GM13977 (cell line): ENCODE measurements at regions not wholly inside any gene's neighbourhood (a gene's known extent, or its start where the extent isn't known, plus 50 kb on each side); places are given as distances from the start of the nearest gene placed in this dataset.

Source experiments
- DNase-seq: peaks from one replicate; pipeline ENCODE4 v3.0.0; 2012; ENCODE audit warnings: low spot score
- in situ Hi-C: fragments of 300-500 bp; cut with MboI; formaldehyde crosslinking; loops from one replicate; pipeline ENCODE4 v1.12.0; 2022; ENCODE audit warnings: low sequenced_read_pairs, low pct_unique_long_range_greater_than_20kb, mixed read lengths, inconsistent platforms; ENCODE audit not compliant: unreplicated experiment
- TF ChIP-seq, protein P1 (sequence below): IDR thresholded peaks from 2 replicates; pipeline ENCODE4 v1.5.1; 2012; ENCODE audit warnings: mild to moderate bottlenecking, control low read depth; ENCODE audit not compliant: insufficient read depth; ENCODE audit errors: extremely low read depth, missing control alignments

DNA sequence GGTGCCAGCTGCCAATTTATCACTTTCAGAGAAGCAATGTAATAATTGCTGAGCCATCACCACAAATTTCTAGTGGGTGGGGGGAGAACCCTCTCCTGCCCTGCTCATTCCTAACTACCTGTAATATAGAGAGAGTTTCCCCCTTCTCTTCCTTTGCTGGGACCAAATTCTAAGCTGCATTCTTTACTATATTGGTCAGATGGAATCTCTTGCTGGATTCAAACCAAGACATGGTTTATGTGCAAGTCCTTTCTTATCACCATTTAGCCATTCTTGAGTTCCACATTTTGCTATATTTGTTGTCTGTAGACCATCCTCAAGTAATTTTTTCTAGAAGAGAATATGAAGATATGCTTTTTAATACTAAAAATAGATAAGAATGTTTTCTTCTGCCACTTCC is 452.1 kb downstream of the MN1 start:
- TF ChIP-seq, protein P1, sequence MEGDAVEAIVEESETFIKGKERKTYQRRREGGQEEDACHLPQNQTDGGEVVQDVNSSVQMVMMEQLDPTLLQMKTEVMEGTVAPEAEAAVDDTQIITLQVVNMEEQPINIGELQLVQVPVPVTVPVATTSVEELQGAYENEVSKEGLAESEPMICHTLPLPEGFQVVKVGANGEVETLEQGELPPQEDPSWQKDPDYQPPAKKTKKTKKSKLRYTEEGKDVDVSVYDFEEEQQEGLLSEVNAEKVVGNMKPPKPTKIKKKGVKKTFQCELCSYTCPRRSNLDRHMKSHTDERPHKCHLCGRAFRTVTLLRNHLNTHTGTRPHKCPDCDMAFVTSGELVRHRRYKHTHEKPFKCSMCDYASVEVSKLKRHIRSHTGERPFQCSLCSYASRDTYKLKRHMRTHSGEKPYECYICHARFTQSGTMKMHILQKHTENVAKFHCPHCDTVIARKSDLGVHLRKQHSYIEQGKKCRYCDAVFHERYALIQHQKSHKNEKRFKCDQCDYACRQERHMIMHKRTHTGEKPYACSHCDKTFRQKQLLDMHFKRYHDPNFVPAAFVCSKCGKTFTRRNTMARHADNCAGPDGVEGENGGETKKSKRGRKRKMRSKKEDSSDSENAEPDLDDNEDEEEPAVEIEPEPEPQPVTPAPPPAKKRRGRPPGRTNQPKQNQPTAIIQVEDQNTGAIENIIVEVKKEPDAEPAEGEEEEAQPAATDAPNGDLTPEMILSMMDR: no peak
- no peak for DNase-seq
- in situ Hi-C loops: no loop called here

DNA sequence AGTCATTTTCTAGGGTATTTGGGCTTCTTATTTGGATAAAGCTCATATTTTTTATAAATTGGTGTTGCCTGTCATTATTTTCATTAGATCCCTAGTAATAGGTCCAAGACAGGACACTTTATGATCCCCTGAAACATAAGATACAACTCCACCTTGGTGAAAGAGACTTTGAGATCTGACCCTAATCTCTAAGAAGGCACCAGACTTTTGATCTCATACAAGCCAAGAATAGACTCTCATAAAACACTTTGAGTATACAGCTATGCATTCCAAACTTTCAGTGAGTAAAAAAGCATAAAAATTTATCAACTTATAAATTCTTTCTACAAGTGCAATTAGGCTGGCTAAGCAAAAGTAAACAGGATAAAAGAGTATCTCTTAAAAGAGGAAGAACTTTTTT is 451.2 kb downstream of the MN1 start:
- TF ChIP-seq, protein P1: no peak
- DNase-seq: no peak
- in situ Hi-C loops: no loop called here

DNA sequence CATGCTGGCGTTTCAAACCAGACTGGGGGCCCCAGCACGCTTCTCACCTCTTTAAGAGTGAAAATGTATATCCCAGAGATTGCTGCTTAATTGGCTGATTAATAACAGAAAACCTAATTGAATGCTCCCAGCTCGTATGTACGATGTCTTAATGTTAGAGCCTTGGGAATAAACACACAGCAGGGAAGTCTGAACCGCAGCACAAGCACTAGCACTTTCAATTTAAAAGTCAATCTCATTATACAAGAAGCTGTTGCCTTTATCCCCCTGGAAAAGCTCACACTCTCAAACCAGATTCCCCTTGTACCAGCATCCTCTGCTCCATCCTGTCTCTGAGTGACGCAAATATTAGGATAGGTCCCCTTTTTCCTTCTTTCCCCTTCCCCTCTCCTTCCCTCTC is 449.1 kb downstream of the MN1 start:
- TF ChIP-seq, protein P1: no peak
- no peak for DNase-seq
- in situ Hi-C loops: no loop called here

DNA sequence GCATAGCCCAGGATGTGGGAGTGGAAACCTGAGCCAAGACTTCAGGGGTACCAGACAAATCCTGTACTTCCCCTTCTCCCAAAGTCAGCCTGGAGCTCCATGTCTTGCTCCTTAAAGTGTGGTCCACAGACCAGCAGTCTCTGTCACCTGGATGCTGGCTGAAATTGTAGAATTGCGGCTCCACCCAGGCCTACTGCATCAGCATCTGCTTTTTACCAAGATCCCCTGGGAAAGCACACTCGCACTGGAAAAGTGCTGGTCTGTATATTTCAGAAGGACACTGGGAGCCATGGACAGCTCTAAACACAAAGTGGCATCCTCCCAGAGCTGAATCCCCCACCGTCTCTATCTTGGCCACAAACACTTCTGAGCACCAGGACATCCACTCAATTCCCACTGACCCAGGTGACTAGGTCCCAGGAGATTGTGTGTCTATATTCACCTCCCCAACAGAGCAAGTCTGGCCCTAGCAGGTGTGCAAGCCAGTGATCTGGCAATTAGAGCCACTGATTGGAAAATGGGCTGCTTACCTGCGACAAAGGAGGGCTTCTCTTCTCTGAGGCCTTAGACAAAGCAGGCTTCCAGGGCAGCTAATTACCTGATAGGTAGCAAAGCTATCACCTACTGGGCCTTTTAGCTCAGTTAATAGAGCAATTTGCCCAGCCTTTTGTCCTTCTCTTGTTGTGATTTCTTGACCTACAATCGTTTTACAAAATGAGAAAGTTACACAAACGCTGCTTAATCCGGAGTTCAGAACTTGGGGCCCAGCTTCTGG is 443.3 kb downstream of the MN1 start:
- TF ChIP-seq, protein P1: no peak
- DNase-seq: no peak
- in situ Hi-C loops: no loop called here

DNA sequence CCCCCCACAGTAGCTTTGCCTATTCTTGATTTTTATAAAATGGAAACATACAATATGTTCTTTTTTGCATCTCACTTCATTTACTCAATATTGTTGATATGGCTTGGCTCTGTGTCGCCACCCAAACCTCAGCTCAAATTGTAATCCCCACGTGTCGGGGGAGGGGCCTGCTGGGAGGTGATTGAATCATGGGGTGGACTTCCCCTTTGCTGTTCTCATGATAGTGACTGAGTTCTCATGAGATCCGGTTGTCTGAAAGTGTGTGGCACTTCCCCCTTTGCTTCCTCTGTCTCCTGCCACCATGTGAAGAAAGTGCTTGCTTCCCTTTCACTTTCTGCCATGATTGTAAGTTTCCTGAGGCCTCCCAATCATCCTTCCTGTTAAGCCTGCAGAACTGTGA is 431.3 kb downstream of the MN1 start:
- TF ChIP-seq, protein P1: no peak
- DNase-seq: no peak
- in situ Hi-C loops: no loop called here

DNA sequence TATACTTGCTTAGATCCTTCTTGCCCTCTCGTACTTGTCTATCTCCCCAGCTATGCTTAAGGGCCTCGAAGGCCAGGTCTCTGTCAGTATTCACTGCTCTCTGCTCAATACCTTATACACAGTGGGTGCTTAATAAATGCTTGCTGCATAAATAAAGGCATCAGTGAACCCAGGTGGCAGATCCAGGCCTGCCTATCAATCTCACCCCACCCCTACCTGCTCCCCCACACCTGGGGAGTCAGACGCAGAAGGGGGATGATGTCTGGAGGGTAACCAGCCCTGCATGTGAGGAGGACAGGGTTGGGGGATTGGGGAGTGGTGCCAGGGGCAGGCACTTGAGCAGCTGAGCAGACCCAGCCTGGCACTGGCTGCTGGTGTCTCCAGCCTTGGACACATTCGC is 430.6 kb downstream of the MN1 start:
- no peak for DNase-seq
- in situ Hi-C loops: no loop called here
- TF ChIP-seq, protein P1: no peak
